IMR-90 (cell line): ENCODE measurements at regions not wholly inside any gene's neighbourhood (a gene's known extent, or its start where the extent isn't known, plus 50 kb on each side); places are given as distances from the start of the nearest gene placed in this dataset.

Source experiments
- ATAC-seq: fragments of 200-7000 bp; cut with Tn5 transposase; 2 replicates; pipeline ENCODE4 v1.9.1; 2020; ENCODE audit warnings: low read depth, mild to moderate bottlenecking, moderate library complexity
- BruUV-seq: library from RNA; stranded (reverse); fragments of 400-500 nt; replicated peaks from 2 replicates; lab custom pipeline; 2021; lab: Mats Ljungman, UMichigan
- CTCF ChIA-PET: fragments of 300-600 bp; formaldehyde crosslinking; extraction: SDS; loops from one replicate; lab custom pipeline; 2021; ENCODE audit warnings: antibody characterized with exemption; lab: Yijun Ruan, JAX
- POLR2A ChIA-PET: fragments of 300-600 bp; sonication (Branson Sonifier 250); formaldehyde crosslinking; loops from one replicate; lab custom pipeline; 2022; ENCODE audit warnings: antibody characterized with exemption; ENCODE audit not compliant: unreplicated experiment; lab: Charles Lee
- DNase-seq: peaks from one replicate; pipeline ENCODE4 v3.0.0; 2013
- H2AFZ ChIP-seq: replicated peaks from 2 replicates; pipeline ENCODE3; 2013; ENCODE audit warnings: low read length, mild to moderate bottlenecking; ENCODE audit not compliant: poor library complexity
- H2AK5ac ChIP-seq: 2 replicates; pipeline ENCODE4 v1.6.1; 2013; ENCODE audit warnings: low read depth, low read length, inconsistent platforms
- H2AK9ac ChIP-seq: replicated peaks from 2 replicates; pipeline ENCODE3; 2013; ENCODE audit warnings: mild to moderate bottlenecking, low read depth, low read length, moderate library complexity; ENCODE audit not compliant: poor library complexity
- H2BK120ac ChIP-seq: 2 replicates; pipeline ENCODE4 v1.6.1; 2013; ENCODE audit warnings: low read depth, low read length, inconsistent platforms
- H2BK15ac ChIP-seq: 3 replicates; pipeline ENCODE4 v1.6.1; 2013; ENCODE audit warnings: low read depth, low read length, inconsistent platforms
- H2BK20ac ChIP-seq: 2 replicates; pipeline ENCODE4 v1.6.1; 2013; ENCODE audit warnings: low read depth, mild to moderate bottlenecking, inconsistent platforms, low read length, moderate library complexity
- H2BK5ac ChIP-seq: 2 replicates; pipeline ENCODE4 v1.6.1; 2013; ENCODE audit warnings: mild to moderate bottlenecking, low read depth, low read length, inconsistent platforms; ENCODE audit not compliant: poor library complexity, severe bottlenecking
- H3K14ac ChIP-seq: replicated peaks from 2 replicates; pipeline ENCODE4 v1.6.1; 2013; ENCODE audit warnings: low read depth, low read length, inconsistent platforms
- H3K18ac ChIP-seq: 2 replicates; pipeline ENCODE4 v1.6.1; 2013; ENCODE audit warnings: low read depth, low read length, control low read depth
- H3K23ac ChIP-seq: 2 replicates; pipeline ENCODE4 v1.6.1; 2013; ENCODE audit warnings: low read depth, low read length, inconsistent platforms
- H3K27ac ChIP-seq: 2 replicates; pipeline ENCODE4 v1.5.1; 2013; ENCODE audit warnings: mild to moderate bottlenecking, control low read depth, low read length; ENCODE audit not compliant: insufficient read depth
- H3K27me3 ChIP-seq: 2 replicates; pipeline ENCODE4 v1.6.1; 2013; ENCODE audit warnings: low read length; ENCODE audit not compliant: control insufficient read depth, insufficient read depth
- H3K36me3 ChIP-seq: 2 replicates; pipeline ENCODE4 v1.6.1; 2013; ENCODE audit warnings: low read length, mixed read lengths; ENCODE audit not compliant: control insufficient read depth, insufficient read depth
- H3K4ac ChIP-seq: 2 replicates; pipeline ENCODE4 v1.6.1; 2013; ENCODE audit warnings: low read depth, low read length, inconsistent platforms
- H3K4me1 ChIP-seq: 2 replicates; pipeline ENCODE4 v1.6.1; 2013; ENCODE audit warnings: low read length, mixed read lengths; ENCODE audit not compliant: control insufficient read depth, insufficient read depth
- H3K4me2 ChIP-seq: 2 replicates; pipeline ENCODE4 v1.6.1; 2013; ENCODE audit warnings: low read depth, mild to moderate bottlenecking, control low read depth, low read length, moderate library complexity
- H3K4me3 ChIP-seq: 2 replicates; pipeline ENCODE4 v1.5.1; 2013; ENCODE audit warnings: low read depth, mild to moderate bottlenecking, control low read depth, low read length, moderate library complexity; ENCODE audit not compliant: insufficient read depth
- H3K56ac ChIP-seq: 2 replicates; pipeline ENCODE4 v1.6.1; 2013; ENCODE audit warnings: low read length, inconsistent platforms; ENCODE audit not compliant: insufficient read depth; ENCODE audit errors: extremely low read depth
- H3K79me1 ChIP-seq, 2 experiments: 2 replicates each; pipeline ENCODE4 v1.6.1; 2013; ENCODE audit warnings: low read length in 2 of 2, inconsistent platforms in 1 of 2, low read depth in 1 of 2
- H3K9ac ChIP-seq: 2 replicates; pipeline ENCODE4 v1.6.1; 2013; ENCODE audit warnings: low read depth, low read length, control low read depth
- H3K9me1 ChIP-seq: 2 replicates; pipeline ENCODE4 v1.6.1; 2013; ENCODE audit warnings: low read length, inconsistent platforms; ENCODE audit not compliant: insufficient read depth
- H3K9me3 ChIP-seq: 2 replicates; pipeline ENCODE4 v1.6.1; 2013; ENCODE audit warnings: low read length; ENCODE audit not compliant: control insufficient read depth, insufficient read depth
- H4K20me1 ChIP-seq: 2 replicates; pipeline ENCODE4 v1.6.1; 2013; ENCODE audit warnings: low read length, inconsistent platforms; ENCODE audit not compliant: insufficient read depth
- H4K5ac ChIP-seq: 2 replicates; pipeline ENCODE4 v1.6.1; 2013; ENCODE audit warnings: mild to moderate bottlenecking, low read depth, low read length, control low read depth
- H4K8ac ChIP-seq, 2 experiments: 2 replicates each; pipeline ENCODE4 v1.6.1; 2013; ENCODE audit warnings: low read depth in 2 of 2, low read length in 2 of 2, control low read depth in 1 of 2, inconsistent platforms in 1 of 2
- H4K91ac ChIP-seq: 2 replicates; pipeline ENCODE4 v1.6.1; 2013; ENCODE audit warnings: low read depth, low read length, inconsistent platforms; ENCODE audit not compliant: insufficient read depth
- BHLHE40 ChIP-seq: fragments of 150-350 bp; IDR thresholded peaks from 2 replicates; pipeline ENCODE4 v1.6.1; 2016; ENCODE audit warnings: mild to moderate bottlenecking, low read depth, low read length
- CEBPB ChIP-seq: IDR thresholded peaks from 2 replicates; pipeline ENCODE4 v1.6.1; 2012; ENCODE audit warnings: low read depth, low read length, improper control_type of control experiment
- CHD1 ChIP-seq: IDR thresholded peaks from 2 replicates; pipeline ENCODE4 v1.6.1; 2012; ENCODE audit warnings: low read depth, low read length, improper control_type of control experiment
- CTCF ChIP-seq: conservative IDR thresholded peaks from 2 replicates; pipeline ENCODE4 v1.5.1; 2012; ENCODE audit warnings: mild to moderate bottlenecking, low read depth, low read length, improper control_type of control experiment
- ELK1 ChIP-seq: fragments of 150-350 bp; IDR thresholded peaks from 2 replicates; pipeline ENCODE4 v1.6.1; 2016; ENCODE audit warnings: low read depth, mild to moderate bottlenecking, low read length, moderate library complexity, borderline replicate concordance
- FOS ChIP-seq: fragments of 150-350 bp; IDR thresholded peaks from 2 replicates; pipeline ENCODE4 v1.6.1; 2016; ENCODE audit warnings: low read depth, low read length
- MAFK ChIP-seq: IDR thresholded peaks from 2 replicates; pipeline ENCODE4 v1.6.1; 2012; ENCODE audit warnings: low read depth, low read length, improper control_type of control experiment
- MAZ ChIP-seq: IDR thresholded peaks from 2 replicates; pipeline ENCODE4 v1.6.1; 2012; ENCODE audit warnings: low read depth, mild to moderate bottlenecking, low read length, improper control_type of control experiment, moderate library complexity, borderline replicate concordance
- MXI1 ChIP-seq: IDR thresholded peaks from 2 replicates; pipeline ENCODE4 v1.6.1; 2012; ENCODE audit warnings: low read depth, mild to moderate bottlenecking, low read length, moderate library complexity, borderline replicate concordance
- NFE2L2 ChIP-seq: fragments of 150-350 bp; IDR thresholded peaks from 2 replicates; pipeline ENCODE4 v1.6.1; 2016; ENCODE audit warnings: low read depth, mild to moderate bottlenecking, low read length
- POLR2A ChIP-seq: IDR thresholded peaks from 2 replicates; pipeline ENCODE4 v1.6.1; 2012; ENCODE audit warnings: mild to moderate bottlenecking, low read depth, low read length
- RAD21 ChIP-seq: IDR thresholded peaks from 2 replicates; pipeline ENCODE4 v1.6.1; 2012; ENCODE audit warnings: low read length, improper control_type of control experiment
- RCOR1 ChIP-seq: IDR thresholded peaks from 2 replicates; pipeline ENCODE4 v1.6.1; 2012; ENCODE audit warnings: mild to moderate bottlenecking, low read length, improper control_type of control experiment; ENCODE audit not compliant: insufficient replicate concordance
- RFX5 ChIP-seq: IDR thresholded peaks from 2 replicates; pipeline ENCODE4 v1.8.0; 2012; ENCODE audit warnings: low read depth, mild to moderate bottlenecking, low read length, moderate library complexity
- SMC3 ChIP-seq: fragments of 150-350 bp; IDR thresholded peaks from 2 replicates; pipeline ENCODE4 v1.6.1; 2016; ENCODE audit warnings: low read depth, mild to moderate bottlenecking, antibody characterized with exemption, low read length, moderate library complexity
- USF2 ChIP-seq: fragments of 150-350 bp; IDR thresholded peaks from 2 replicates; pipeline ENCODE4 v1.6.1; 2017; ENCODE audit warnings: mild to moderate bottlenecking, antibody characterized with exemption, low read length, low read depth
- WGBS, 2 experiments: methylation state at CpG; one replicate each; pipeline versions ENCODE4 v1.1.5 to v1.1.7; 2013; ENCODE audit warnings: missing lambda C conversion rate in 2 of 2; ENCODE audit not compliant: insufficient read length in 1 of 2; ENCODE audit errors: extremely low coverage in 2 of 2; 5-methylcytosine and 5-hydroxymethylcytosine counted together
- dilution Hi-C: fragments of 300-500 bp; cut with HindIII; formaldehyde crosslinking; loops from one replicate; pipeline ENCODE4 v1.14.3; 2018; ENCODE audit warnings: low sequenced_read_pairs; ENCODE audit not compliant: unreplicated experiment
- in situ Hi-C: fragments of 300-500 bp; cut with MboI; formaldehyde crosslinking; loops from 3 replicates; pipeline ENCODE4 v1.14.3; 2019; ENCODE audit warnings: low sequenced_read_pairs, inconsistent platforms, mixed read lengths
- intact Hi-C: fragments of 100-400 bp; cut with micrococcal nuclease; formaldehyde crosslinking; loops from 2 replicates; pipeline ENCODE4 v1.10.0; 2022

- Histone ChIP-seq H4K5ac (no peak overlapping the region), H3K79me1 (no peaks in the 10 kb centered on the region), H3K14ac (no peak overlapping the region), H3K27ac (no peak overlapping the region), H3K9ac (no peak overlapping the region), H3K4ac (no peak overlapping the region), H4K20me1 (no peaks in the 10 kb centered on the region), H3K27me3 (peaks cover 21% of the 10 kb centered on the region; the same call in 1 of the 2 replicates), H2AK5ac (no peak overlapping the region), H2AK9ac (no peak overlapping the region), H3K4me1 (no peaks in the 10 kb centered on the region), H2BK15ac (no peak overlapping the region), H3K9me3 (no peaks in the 10 kb centered on the region), H3K23ac (no peak overlapping the region), H3K4me3 (no peak overlapping the region), H3K36me3 (no peaks in the 10 kb centered on the region), H2BK120ac (no peak overlapping the region), H3K4me2 (no peak overlapping the region), H4K91ac (no peak overlapping the region), H2BK20ac (no peak overlapping the region), H2AFZ (no peak overlapping the region), H3K56ac (no peak overlapping the region), H2BK5ac (no peak overlapping the region), H4K8ac (no peak overlapping the region), H3K18ac (no peak overlapping the region), H3K9me1 (no peaks in the 10 kb centered on the region)
- WGBS, 2 experiments, result no CpG with 5 or more reads among the region's 9 CpGs
- in situ Hi-C loops (no loop called here), dilution Hi-C loops (no loop called here), intact Hi-C loops (loop anchor here (1.0 to 10.0 kb wide), 2 partner anchors 213 to 1119 kb away; no protein-coding TSS in a partner anchor)
- no TSS peak for BruUV-seq
- TF ChIP-seq MAZ, result no peak
- no peak for TF ChIP-seq ELK1
- no peak for TF ChIP-seq MAFK
- TF ChIP-seq MXI1, result no peak
- no peak for TF ChIP-seq POLR2A
- no peak for TF ChIP-seq RAD21
- TF ChIP-seq CTCF, result no peak
- no peak for TF ChIP-seq FOS
- no peak for TF ChIP-seq RFX5
- TF ChIP-seq SMC3, result no peak
- no peak for TF ChIP-seq RCOR1
- TF ChIP-seq CEBPB, result no peak
- TF ChIP-seq CHD1, result no peak
- no peak for TF ChIP-seq USF2
- no peak for TF ChIP-seq NFE2L2
- no peak for TF ChIP-seq BHLHE40
- POLR2A ChIA-PET, result no interaction called here
- ATAC-seq (no peak), DNase-seq (no peak)
- CTCF ChIA-PET, result interaction anchor here (0.9 to 3.7 kb wide), 4 partner anchors 9 to 214 kb away, joined by 4 to 16 read pairs (median 6); no protein-coding TSS in a partner anchor
These were observed 148.8 kb upstream of the RPS6KA2 start for GRCh38 chr6:166775923-166776220.
